Skin of body (tissue), 1 donor: ENCODE measurements at regions not wholly inside any gene's neighbourhood (a gene's known extent, or its start where the extent isn't known, plus 50 kb on each side); places are given as distances from the start of the nearest gene placed in this dataset.
"Not testable (repeated sequence)": the region's sequence is repeated elsewhere in the genome, so short reads cannot be mapped to it uniquely, and the experiment has no call there.

Experiments used
- DNase-seq: peaks from one replicate; lab custom pipeline; 2025; lab: John Stamatoyannopoulos, UW

- no peak for DNase-seq
Measured at GRCh38 chr16:13708347-13709120, 211.4 kb upstream of the ERCC4 start.

- DNase-seq: no peak
Measured at GRCh38 chr16:13718748-13719147, 201.2 kb upstream of the ERCC4 start.

- DNase-seq: no peak
Measured at GRCh38 chr16:13727943-13728342, 192.0 kb upstream of the ERCC4 start.

- DNase-seq: peak; percentile 14
Measured at GRCh38 chr16:13733561-13733960, 186.4 kb upstream of the ERCC4 start.

GRCh38 chr16:13739621-13740373, 180.2 kb upstream of the ERCC4 start:
- DNase-seq: not testable (repeated sequence)

GRCh38 chr16:13742928-13743327, 177.0 kb upstream of the ERCC4 start:
- DNase-seq: no peak

GRCh38 chr16:13743571-13743970, 176.4 kb upstream of the ERCC4 start:
- DNase-seq: no peak

- DNase-seq: no peak
Measured at GRCh38 chr16:13756411-13757140, 163.4 kb upstream of the ERCC4 start.

- DNase-seq: no peak
Measured at GRCh38 chr16:13766334-13766733, 153.6 kb upstream of the ERCC4 start.

- no peak for DNase-seq
Measured at GRCh38 chr16:13767215-13767614, 152.7 kb upstream of the ERCC4 start.

GRCh38 chr16:13768471-13768870, 151.5 kb upstream of the ERCC4 start:
- DNase-seq: no peak

GRCh38 chr16:13770436-13770835, 149.5 kb upstream of the ERCC4 start:
- no peak for DNase-seq

- DNase-seq: no peak
Measured at GRCh38 chr16:13772782-13773181, 147.2 kb upstream of the ERCC4 start.

GRCh38 chr16:13779676-13780075, 140.3 kb upstream of the ERCC4 start:
- no peak for DNase-seq

- no peak for DNase-seq
Measured at GRCh38 chr16:13780406-13781168, 139.4 kb upstream of the ERCC4 start.

GRCh38 chr16:13781169-13781564, 138.8 kb upstream of the ERCC4 start:
- no peak for DNase-seq

GRCh38 chr16:13781575-13782338, 138.2 kb upstream of the ERCC4 start:
- DNase-seq: no peak

GRCh38 chr16:13791095-13791494, 128.9 kb upstream of the ERCC4 start:
- no peak for DNase-seq

- no peak for DNase-seq
Measured at GRCh38 chr16:13793841-13794409, 126.0 kb upstream of the ERCC4 start.

- DNase-seq: no peak
Measured at GRCh38 chr16:13795131-13795530, 124.8 kb upstream of the ERCC4 start.
